ENCODE measurements at regions not wholly inside any gene's neighbourhood (a gene's known extent, or its start where the extent isn't known, plus 50 kb on each side); places are given as distances from the start of the nearest gene placed in this dataset.

- Mint-ChIP-seq H3K27me3 (ENCODE audit: low read depth) (no peaks in the 10 kb centered on the region), H3K4me3 (no peak overlapping the region), H3K4me1 (no peaks in the 10 kb centered on the region), H3K9me3 (no peaks in the 10 kb centered on the region), H3K36me3 (no peaks in the 10 kb centered on the region), H3K27ac (no peak overlapping the region)
- CTCF ChIA-PET: no interaction called here
- POLR2A ChIA-PET: no interaction called here
- no peak for DNase-seq (ENCODE audit: low spot score)
- TF ChIP-seq OVOL2 (CRISPR knock-in tag; IDR thresholded peaks at IDR 0.05; ENCODE audit: borderline replicate concordance) (no peak), MXD4 (CRISPR knock-in tag; IDR thresholded peaks at IDR 0.05; ENCODE audit: borderline replicate concordance) (no peak), PRRX2 (CRISPR knock-in tag; IDR thresholded peaks at IDR 0.05) (no peak)
- ATAC-seq: no peak
These were observed 796.8 kb upstream of the EPHA6 start for GRCh38 chr3:96017556-96017955.

- Mint-ChIP-seq H3K36me3 (no peaks in the 10 kb centered on the region), H3K9me3 (no peaks in the 10 kb centered on the region), H3K27ac (no peak overlapping the region), H3K4me1 (no peaks in the 10 kb centered on the region), H3K4me3 (no peak overlapping the region), H3K27me3 (ENCODE audit: low read depth) (no peaks in the 10 kb centered on the region)
- ATAC-seq (no peak), DNase-seq (ENCODE audit: low spot score) (no peak)
- ChIA-PET POLR2A (no interaction called here), CTCF (no interaction called here)
- TF ChIP-seq PREB (CRISPR knock-in tag; IDR thresholded peaks at IDR 0.05; ENCODE audit: borderline replicate concordance) (no peak), ATF6 (CRISPR knock-in tag; IDR thresholded peaks at IDR 0.05) (no peak), GABPB1 (CRISPR knock-in tag; IDR thresholded peaks at IDR 0.05) (no peak), SP1 (CRISPR knock-in tag; conservative IDR thresholded peaks at IDR 0.05) (no peak), SMAD3 (CRISPR knock-in tag; IDR thresholded peaks at IDR 0.05; ENCODE audit: borderline replicate concordance) (no peak), HMGXB4 (CRISPR knock-in tag; IDR thresholded peaks at IDR 0.05) (no peak), ZSCAN18 (CRISPR knock-in tag; IDR thresholded peaks at IDR 0.05) (no peak), FOXK1 (CRISPR knock-in tag; IDR thresholded peaks at IDR 0.05) (no peak), HMGA2 (CRISPR knock-in tag; IDR thresholded peaks at IDR 0.05) (no peak), ZNF232 (CRISPR knock-in tag; IDR thresholded peaks at IDR 0.05) (no peak), CDX4 (CRISPR knock-in tag; IDR thresholded peaks at IDR 0.05; ENCODE audit: borderline replicate concordance) (no peak), IRF2 (CRISPR knock-in tag; IDR thresholded peaks at IDR 0.05; ENCODE audit: borderline replicate concordance, low read depth) (no peak), NR3C1 (CRISPR knock-in tag; conservative IDR thresholded peaks at IDR 0.05; ENCODE audit: low read depth) (no peak), CTCF (IDR thresholded peaks at IDR 0.05) (no peak), ZNF532 (CRISPR knock-in tag; IDR thresholded peaks at IDR 0.05; ENCODE audit: borderline replicate concordance) (no peak)
These were observed 791.7 kb upstream of the EPHA6 start for GRCh38 chr3:96022676-96023075.

Measured in WTC11 (cell line).